DND-41 (cell line): ENCODE measurements at regions not wholly inside any gene's neighbourhood (a gene's known extent, or its start where the extent isn't known, plus 50 kb on each side); places are given as distances from the start of the nearest gene placed in this dataset.
A peak's percentile ranks its signal among the peaks of the same experiment; 100 is the strongest.

Experiments
- ATAC-seq: fragments of 200-7000 bp; cut with Tn5 transposase; 3 replicates; pipeline ENCODE4 v1.9.1; 2021; ENCODE audit warnings: low read depth; ENCODE audit not compliant: insufficient read depth
- DNase-seq: peaks from one replicate; pipeline ENCODE4 v3.0.0-alpha.2; 2020
- H2AFZ ChIP-seq: 2 replicates; pipeline ENCODE4 v1.6.0; 2012; ENCODE audit warnings: low read depth, low read length
- H3K27ac ChIP-seq: 2 replicates; pipeline ENCODE4 v1.5.1; 2012; ENCODE audit warnings: low read length, inconsistent platforms
- H3K27me3 ChIP-seq: fragments of 200-600 bp; sonication (generic); 2 replicates; pipeline ENCODE4 v1.6.0; 2012; ENCODE audit warnings: low read length, mild to moderate bottlenecking, inconsistent platforms; ENCODE audit not compliant: insufficient read depth, poor library complexity
- H3K36me3 ChIP-seq: 2 replicates; pipeline ENCODE4 v1.5.1; 2012; ENCODE audit warnings: low read length, inconsistent platforms; ENCODE audit not compliant: insufficient read depth
- H3K4me1 ChIP-seq: 2 replicates; pipeline ENCODE4 v1.5.1; 2012; ENCODE audit warnings: mild to moderate bottlenecking, low read length; ENCODE audit not compliant: insufficient read depth
- H3K4me2 ChIP-seq: 2 replicates; pipeline ENCODE4 v1.6.0; 2012; ENCODE audit warnings: mild to moderate bottlenecking, moderate library complexity, low read length, inconsistent platforms; ENCODE audit not compliant: insufficient read depth
- H3K4me3 ChIP-seq, 2 experiments: fragments of 200-600 bp in 1 of 2; shearing (Covaris generic) in 1 of 2; 2 replicates each; pipeline ENCODE4 v1.5.1; 2012 to 2016; ENCODE audit warnings: inconsistent platforms in 2 of 2, low read length in 2 of 2, mild to moderate bottlenecking in 2 of 2, low read depth in 1 of 2, moderate library complexity in 1 of 2
- H3K79me2 ChIP-seq: 2 replicates; pipeline ENCODE4 v1.6.0; 2012; ENCODE audit warnings: low read length, inconsistent platforms; ENCODE audit not compliant: insufficient read depth
- H3K9ac ChIP-seq: 2 replicates; pipeline ENCODE4 v1.6.0; 2012; ENCODE audit warnings: low read depth, mild to moderate bottlenecking, inconsistent platforms, low read length, moderate library complexity
- H3K9me3 ChIP-seq: 2 replicates; pipeline ENCODE4 v1.5.1; 2012; ENCODE audit warnings: low read length, moderate library complexity, mild to moderate bottlenecking, inconsistent platforms; ENCODE audit not compliant: insufficient read depth, severe bottlenecking
- H4K20me1 ChIP-seq: 2 replicates; pipeline ENCODE4 v1.6.0; 2012; ENCODE audit warnings: low read length; ENCODE audit not compliant: insufficient read depth
- EZH2 ChIP-seq: IDR thresholded peaks from 3 replicates; pipeline ENCODE4 v1.6.1; 2012; ENCODE audit warnings: borderline replicate concordance, low read depth, mild to moderate bottlenecking, moderate library complexity, low read length, inconsistent platforms; ENCODE audit not compliant: severe bottlenecking
- TF ChIP-seq, protein P1 (sequence below): IDR thresholded peaks from 2 replicates; pipeline ENCODE4 v1.5.1; 2012; ENCODE audit warnings: borderline replicate concordance, low read length, moderate library complexity, mild to moderate bottlenecking; ENCODE audit not compliant: poor library complexity, severe bottlenecking; ENCODE audit errors: extremely low read depth

DNA sequence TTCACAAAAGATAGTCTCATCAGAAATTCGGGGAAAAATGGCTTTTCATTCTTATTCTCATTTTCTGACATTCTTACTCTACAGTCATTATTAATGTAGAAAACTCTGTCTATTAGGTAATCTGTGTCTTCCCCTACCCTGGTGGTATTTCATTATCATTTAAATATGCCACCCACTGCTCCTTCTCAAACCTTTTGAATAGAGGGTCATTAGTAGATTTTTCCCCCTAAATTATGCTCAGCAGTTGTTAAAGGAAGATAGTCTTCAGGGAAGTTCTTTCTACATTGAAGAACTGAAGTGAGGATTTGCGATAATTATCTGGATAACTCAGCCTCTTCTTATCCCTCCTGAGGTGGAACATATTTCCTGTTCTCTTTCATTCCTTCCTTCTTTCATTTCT, 989.5 kb upstream of the RBFOX1 start:
- Histone ChIP-seq H3K4me1 (no peaks in the 10 kb centered on the region), H3K27ac (no peak overlapping the region), H3K36me3 (no peaks in the 10 kb centered on the region), H3K79me2 (no peaks in the 10 kb centered on the region), H3K27me3 (no peaks in the 10 kb centered on the region), H3K4me2 (no peak overlapping the region), H3K9me3 (peaks cover 3% of the 10 kb centered on the region), H3K4me3 (no peak overlapping the region), H4K20me1 (no peaks in the 10 kb centered on the region), H2AFZ (no peak overlapping the region), H3K9ac (no peak overlapping the region)
- ATAC-seq (no peak), DNase-seq (no peak)
- TF ChIP-seq, protein P1, sequence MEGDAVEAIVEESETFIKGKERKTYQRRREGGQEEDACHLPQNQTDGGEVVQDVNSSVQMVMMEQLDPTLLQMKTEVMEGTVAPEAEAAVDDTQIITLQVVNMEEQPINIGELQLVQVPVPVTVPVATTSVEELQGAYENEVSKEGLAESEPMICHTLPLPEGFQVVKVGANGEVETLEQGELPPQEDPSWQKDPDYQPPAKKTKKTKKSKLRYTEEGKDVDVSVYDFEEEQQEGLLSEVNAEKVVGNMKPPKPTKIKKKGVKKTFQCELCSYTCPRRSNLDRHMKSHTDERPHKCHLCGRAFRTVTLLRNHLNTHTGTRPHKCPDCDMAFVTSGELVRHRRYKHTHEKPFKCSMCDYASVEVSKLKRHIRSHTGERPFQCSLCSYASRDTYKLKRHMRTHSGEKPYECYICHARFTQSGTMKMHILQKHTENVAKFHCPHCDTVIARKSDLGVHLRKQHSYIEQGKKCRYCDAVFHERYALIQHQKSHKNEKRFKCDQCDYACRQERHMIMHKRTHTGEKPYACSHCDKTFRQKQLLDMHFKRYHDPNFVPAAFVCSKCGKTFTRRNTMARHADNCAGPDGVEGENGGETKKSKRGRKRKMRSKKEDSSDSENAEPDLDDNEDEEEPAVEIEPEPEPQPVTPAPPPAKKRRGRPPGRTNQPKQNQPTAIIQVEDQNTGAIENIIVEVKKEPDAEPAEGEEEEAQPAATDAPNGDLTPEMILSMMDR = no peak
- TF ChIP-seq EZH2 = no peak

DNA sequence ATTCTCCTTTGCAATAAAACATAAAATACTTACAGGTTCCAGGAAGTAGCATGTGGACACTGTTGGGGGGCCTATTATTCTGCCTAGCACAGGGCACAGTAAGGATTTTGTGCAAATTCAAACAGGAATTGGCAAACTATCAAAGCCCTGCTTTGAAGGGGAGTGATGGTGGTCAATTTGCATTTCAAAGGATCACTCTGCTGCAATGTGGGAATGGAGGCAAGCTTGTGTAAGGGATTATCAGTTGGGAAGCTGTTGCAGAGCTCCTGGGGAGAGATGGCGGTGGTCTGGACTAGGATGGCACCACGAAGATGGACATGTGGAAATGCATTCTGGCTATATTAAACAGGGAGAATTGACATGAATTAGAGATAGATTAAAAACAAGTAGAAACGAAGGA, 990.7 kb upstream of the RBFOX1 start:
- TF ChIP-seq, protein P1 = no peak
- no peak for TF ChIP-seq EZH2
- Histone ChIP-seq H2AFZ (no peak overlapping the region), H3K79me2 (no peaks in the 10 kb centered on the region), H3K27me3 (no peaks in the 10 kb centered on the region), H3K4me2 (no peak overlapping the region), H3K9ac (no peak overlapping the region), H3K4me1 (no peaks in the 10 kb centered on the region), H3K36me3 (no peaks in the 10 kb centered on the region), H3K9me3 (peaks cover 3% of the 10 kb centered on the region), H3K4me3 (no peak overlapping the region), H3K27ac (no peak overlapping the region), H4K20me1 (no peaks in the 10 kb centered on the region)
- DNase-seq (no peak), ATAC-seq (no peak)

DNA sequence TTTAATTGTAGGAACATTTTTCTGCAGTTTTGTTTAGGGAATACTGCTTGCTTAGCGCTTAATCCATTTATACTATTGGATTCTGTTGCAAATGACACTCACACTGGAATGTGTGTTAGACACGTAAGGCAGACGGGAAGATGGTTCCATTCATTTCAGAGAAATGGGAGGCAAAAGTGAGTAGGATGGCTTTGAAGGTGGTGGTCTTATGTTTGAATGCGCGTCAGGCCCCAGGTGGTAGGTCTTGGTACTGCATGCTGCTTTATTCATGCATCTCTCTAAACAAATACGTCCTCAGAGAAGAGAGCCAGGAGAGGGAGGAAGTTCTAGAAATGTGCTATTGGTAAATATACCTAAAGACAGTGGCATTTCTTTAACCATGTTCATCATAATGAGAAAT, 997.6 kb upstream of the RBFOX1 start:
- H3K4me3 ChIP-seq = no peak overlapping the region
- no peaks in the 10 kb centered on the region for H3K36me3 ChIP-seq
- H2AFZ ChIP-seq = no peak overlapping the region
- TF ChIP-seq EZH2 = no peak
- TF ChIP-seq, protein P1 = peak; percentile 65
- DNase-seq = peak; percentile 30
- no peaks in the 10 kb centered on the region for H3K4me1 ChIP-seq
- H3K9me3 ChIP-seq = no peaks in the 10 kb centered on the region
- H3K27me3 ChIP-seq = no peaks in the 10 kb centered on the region
- no peak overlapping the region for H3K27ac ChIP-seq
- H3K79me2 ChIP-seq = no peaks in the 10 kb centered on the region
- no peaks in the 10 kb centered on the region for H4K20me1 ChIP-seq
- no peak overlapping the region for H3K4me2 ChIP-seq
- no peak overlapping the region for H3K9ac ChIP-seq
- no peak for ATAC-seq

GRCh38 chr16:6331770-6332169, 1000.9 kb upstream of the RBFOX1 start:
- TF ChIP-seq EZH2 = no peak
- TF ChIP-seq, protein P1 = no peak
- ATAC-seq = no peak
- H3K9me3 ChIP-seq = no peaks in the 10 kb centered on the region
- H3K27ac ChIP-seq = no peak overlapping the region
- H3K79me2 ChIP-seq = no peaks in the 10 kb centered on the region
- no peak for DNase-seq
- no peaks in the 10 kb centered on the region for H3K36me3 ChIP-seq
- no peak overlapping the region for H3K4me3 ChIP-seq
- H3K27me3 ChIP-seq = no peaks in the 10 kb centered on the region
- H4K20me1 ChIP-seq = no peaks in the 10 kb centered on the region
- no peak overlapping the region for H3K9ac ChIP-seq
- no peaks in the 10 kb centered on the region for H3K4me1 ChIP-seq
- H3K4me2 ChIP-seq = no peak overlapping the region
- H2AFZ ChIP-seq = no peak overlapping the region
